Fibroblast of mammary gland (primary cell): ENCODE measurements at regions not wholly inside any gene's neighbourhood (a gene's known extent, or its start where the extent isn't known, plus 50 kb on each side); places are given as distances from the start of the nearest gene placed in this dataset.
A peak's percentile ranks its signal among the peaks of the same experiment; 100 is the strongest.
"Not testable (repeated sequence)": the region's sequence is repeated elsewhere in the genome, so short reads cannot be mapped to it uniquely, and the experiment has no call there.

ENCODE experiments used
- DNase-seq: peaks from one replicate; pipeline ENCODE4 v3.0.0-alpha.2; 2010; ENCODE audit warnings: low read depth
- H3K4me3 ChIP-seq: 2 replicates; pipeline ENCODE4 v1.5.1; 2011; ENCODE audit warnings: low read depth, mild to moderate bottlenecking, low read length, moderate library complexity; ENCODE audit not compliant: control insufficient read depth
- CTCF ChIP-seq: conservative IDR thresholded peaks from 2 replicates; pipeline ENCODE4 v1.5.1; 2011; ENCODE audit warnings: low read depth, low read length, inconsistent platforms; ENCODE audit not compliant: control insufficient read depth, insufficient read depth

- DNase-seq = peak; percentile 75
- no peak for TF ChIP-seq CTCF
- H3K4me3 ChIP-seq = no peak overlapping the region
Measured at GRCh38 chr15:36156879-36157427, 422.5 kb upstream of the CDIN1 start.

GRCh38 chr15:36160351-36160750 is 419.1 kb upstream of the CDIN1 start:
- H3K4me3 ChIP-seq = no peak overlapping the region
- TF ChIP-seq CTCF = no peak
- no peak for DNase-seq

- no peak for TF ChIP-seq CTCF
- H3K4me3 ChIP-seq = no peak overlapping the region
- no peak for DNase-seq
Measured at GRCh38 chr15:36161108-36161507, 418.3 kb upstream of the CDIN1 start.

- no peak overlapping the region for H3K4me3 ChIP-seq
- TF ChIP-seq CTCF = no peak
- DNase-seq = peak; percentile 63
Measured at GRCh38 chr15:36161771-36162212, 417.6 kb upstream of the CDIN1 start.

GRCh38 chr15:36163983-36164382 is 415.4 kb upstream of the CDIN1 start:
- not testable (repeated sequence) for H3K4me3 ChIP-seq, DNase-seq

GRCh38 chr15:36172955-36173354 is 406.5 kb upstream of the CDIN1 start:
- TF ChIP-seq CTCF = no peak
- H3K4me3 ChIP-seq = no peak overlapping the region
- DNase-seq = no peak

GRCh38 chr15:36175186-36175740 is 404.2 kb upstream of the CDIN1 start:
- DNase-seq = no peak
- H3K4me3 ChIP-seq = no peak overlapping the region
- TF ChIP-seq CTCF = no peak
